HepG2 (cell line): ENCODE measurements at regions not wholly inside any gene's neighbourhood (a gene's known extent, or its start where the extent isn't known, plus 50 kb on each side); places are given as distances from the start of the nearest gene placed in this dataset.

ENCODE experiments used
- KAT2B ChIP-seq: fragments of 150-350 bp; IDR thresholded peaks from 2 replicates; pipeline ENCODE4 v1.6.1; 2014; ENCODE audit warnings: low read depth, low read length, borderline replicate concordance
- TF ChIP-seq, protein P1 (sequence below), 2 experiments: fragments of 450-650 bp in 1 of 2; sonication (generic) in 1 of 2; formaldehyde crosslinking; IDR thresholded peaks; 2 replicates each; pipeline versions ENCODE4 v1.5.0 to v1.8.0; 2020 to 2022; ENCODE audit warnings: mild to moderate bottlenecking in 1 of 2, missing genetic modification reagents in 1 of 2

DNA sequence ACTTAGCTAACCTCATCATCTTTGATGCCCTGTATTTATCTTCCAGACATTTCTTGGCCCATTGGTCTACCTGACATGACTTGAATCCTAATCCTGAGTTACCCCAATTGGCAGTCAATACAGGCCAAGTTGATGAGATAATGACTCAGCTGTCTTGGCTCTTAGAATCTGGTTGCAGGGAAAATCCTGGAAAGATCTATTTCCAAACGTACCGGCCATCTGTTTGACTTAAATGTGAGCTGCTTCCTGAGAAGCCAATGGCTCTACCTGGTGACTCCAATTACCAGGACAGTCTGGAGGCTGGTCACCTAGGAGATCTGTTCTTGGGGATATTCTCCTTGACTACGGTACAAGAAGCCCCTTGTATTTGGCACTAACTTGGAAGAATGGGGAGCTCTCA lies 475.2 kb upstream of the BRINP1 start:
- TF ChIP-seq, protein P1, sequence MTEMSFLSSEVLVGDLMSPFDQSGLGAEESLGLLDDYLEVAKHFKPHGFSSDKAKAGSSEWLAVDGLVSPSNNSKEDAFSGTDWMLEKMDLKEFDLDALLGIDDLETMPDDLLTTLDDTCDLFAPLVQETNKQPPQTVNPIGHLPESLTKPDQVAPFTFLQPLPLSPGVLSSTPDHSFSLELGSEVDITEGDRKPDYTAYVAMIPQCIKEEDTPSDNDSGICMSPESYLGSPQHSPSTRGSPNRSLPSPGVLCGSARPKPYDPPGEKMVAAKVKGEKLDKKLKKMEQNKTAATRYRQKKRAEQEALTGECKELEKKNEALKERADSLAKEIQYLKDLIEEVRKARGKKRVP (CRISPR knock-in tag; IDR thresholded peaks at IDR 0.05): no peak
- TF ChIP-seq KAT2B: no peak
